ENCODE measurements at regions not wholly inside any gene's neighbourhood (a gene's known extent, or its start where the extent isn't known, plus 50 kb on each side); places are given as distances from the start of the nearest gene placed in this dataset.

DNA sequence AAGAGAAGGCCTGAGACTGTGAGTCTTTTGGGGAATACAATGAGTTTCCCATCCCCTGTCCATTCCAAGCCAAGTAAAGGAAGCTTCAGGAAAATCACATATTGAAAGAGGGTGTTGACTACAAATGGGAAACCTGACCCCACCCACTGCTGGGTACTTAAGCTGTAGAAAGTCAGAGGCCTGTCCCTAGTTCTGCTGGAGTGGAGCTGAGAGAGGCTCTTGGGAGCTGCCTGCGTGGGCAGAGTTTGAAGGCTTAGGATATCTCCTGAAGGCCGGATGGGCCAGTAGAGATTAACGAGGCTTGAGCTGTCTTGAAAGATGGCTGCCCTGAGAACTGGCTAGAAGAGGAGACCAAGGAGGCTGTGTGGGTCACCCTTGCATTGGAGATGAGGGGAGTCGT lies 176.2 kb upstream of the NECTIN1 start:
- CTCF ChIA-PET = no interaction called here
- no peaks in the 10 kb centered on the region for H3K9me3 Mint-ChIP-seq
- H3K36me3 ChIP-seq (ENCODE audit: insufficient read depth, low read length) = no peaks in the 10 kb centered on the region
- H3K4me3 ChIP-seq (ENCODE audit: low read length) = no peak overlapping the region
- DNase-seq (no peak), ATAC-seq (ENCODE audit: poor library complexity) (no peak)
- no peaks in the 10 kb centered on the region for H3K36me3 Mint-ChIP-seq (ENCODE audit: low read depth)
- no peak overlapping the region for H3K27ac ChIP-seq (ENCODE audit: low read depth in 1 of 2, low read length in 2 of 2)
- peaks cover 0 to 5% of the 10 kb centered on the region in 2 experiments for H3K9me3 ChIP-seq (ENCODE audit: control insufficient read depth in 1 of 2, insufficient read depth in 1 of 2, low read length in 2 of 2)
- intact Hi-C loops (cut with DNase I, micrococcal nuclease) = no loop called here
- POLR2A ChIA-PET = no interaction called here
- H3K27ac Mint-ChIP-seq = no peak overlapping the region
- no peaks in the 10 kb centered on the region for H3K4me1 ChIP-seq (ENCODE audit: insufficient read depth, low read length)
- no peak overlapping the region for H3K4me3 Mint-ChIP-seq
- H3K4me1 Mint-ChIP-seq (ENCODE audit: low read depth) = no peaks in the 10 kb centered on the region
- H3K27me3 Mint-ChIP-seq = peaks cover 7% of the 10 kb centered on the region
- TF ChIP-seq, protein P1, sequence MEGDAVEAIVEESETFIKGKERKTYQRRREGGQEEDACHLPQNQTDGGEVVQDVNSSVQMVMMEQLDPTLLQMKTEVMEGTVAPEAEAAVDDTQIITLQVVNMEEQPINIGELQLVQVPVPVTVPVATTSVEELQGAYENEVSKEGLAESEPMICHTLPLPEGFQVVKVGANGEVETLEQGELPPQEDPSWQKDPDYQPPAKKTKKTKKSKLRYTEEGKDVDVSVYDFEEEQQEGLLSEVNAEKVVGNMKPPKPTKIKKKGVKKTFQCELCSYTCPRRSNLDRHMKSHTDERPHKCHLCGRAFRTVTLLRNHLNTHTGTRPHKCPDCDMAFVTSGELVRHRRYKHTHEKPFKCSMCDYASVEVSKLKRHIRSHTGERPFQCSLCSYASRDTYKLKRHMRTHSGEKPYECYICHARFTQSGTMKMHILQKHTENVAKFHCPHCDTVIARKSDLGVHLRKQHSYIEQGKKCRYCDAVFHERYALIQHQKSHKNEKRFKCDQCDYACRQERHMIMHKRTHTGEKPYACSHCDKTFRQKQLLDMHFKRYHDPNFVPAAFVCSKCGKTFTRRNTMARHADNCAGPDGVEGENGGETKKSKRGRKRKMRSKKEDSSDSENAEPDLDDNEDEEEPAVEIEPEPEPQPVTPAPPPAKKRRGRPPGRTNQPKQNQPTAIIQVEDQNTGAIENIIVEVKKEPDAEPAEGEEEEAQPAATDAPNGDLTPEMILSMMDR (IDR thresholded peaks at IDR 0.05) = no peak
- H3K27me3 ChIP-seq (ENCODE audit: control insufficient read depth in 1 of 2, insufficient read depth in 2 of 2, low read length in 2 of 2) = no peaks in the 10 kb centered on the region

DNA sequence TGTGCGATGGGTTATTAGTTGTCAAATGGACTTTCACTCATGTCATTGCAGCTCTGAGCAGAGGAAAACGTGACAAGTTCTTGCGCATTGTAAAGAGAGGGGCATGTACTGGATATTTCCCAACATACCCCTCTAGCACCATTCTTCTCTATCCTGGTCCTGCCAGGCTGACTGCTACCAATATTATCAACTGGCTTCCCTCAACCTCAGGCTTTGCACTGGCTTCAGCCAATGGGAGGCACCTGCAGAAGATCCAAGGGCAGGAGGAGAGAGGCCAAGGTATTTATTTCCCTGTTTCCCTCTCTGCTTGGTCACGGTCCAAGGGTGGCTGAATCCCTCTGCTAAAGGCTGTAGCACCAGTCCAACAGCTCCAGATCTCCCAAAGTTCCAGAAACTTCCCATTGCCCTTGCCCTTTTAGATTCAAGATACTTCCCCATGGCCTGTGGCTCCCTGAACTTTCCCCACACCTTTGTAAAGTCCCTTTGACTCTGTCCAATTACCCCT lies 175.6 kb upstream of the NECTIN1 start:
- Histone ChIP-seq H3K36me3 (ENCODE audit: insufficient read depth, low read length) (no peaks in the 10 kb centered on the region), H3K9me3 (ENCODE audit: control insufficient read depth in 1 of 2, insufficient read depth in 1 of 2, low read length in 2 of 2) (peaks cover 0 to 5% of the 10 kb centered on the region in 2 experiments), H3K27me3 (ENCODE audit: control insufficient read depth in 1 of 2, insufficient read depth in 2 of 2, low read length in 2 of 2) (no peaks in the 10 kb centered on the region), H3K4me1 (ENCODE audit: insufficient read depth, low read length) (no peaks in the 10 kb centered on the region), H3K4me3 (ENCODE audit: low read length) (no peak overlapping the region), H3K27ac (ENCODE audit: low read depth in 1 of 2, low read length in 2 of 2) (no peak overlapping the region)
- intact Hi-C loops (cut with DNase I, micrococcal nuclease) = no loop called here
- TF ChIP-seq, protein P1 (IDR thresholded peaks at IDR 0.05) = no peak
- DNase-seq = no peak
- no peak overlapping the region for H3K4me3 Mint-ChIP-seq
- no peak overlapping the region for H3K27ac Mint-ChIP-seq
- peaks cover 4% of the 10 kb centered on the region for H3K27me3 Mint-ChIP-seq
- no peaks in the 10 kb centered on the region for H3K36me3 Mint-ChIP-seq (ENCODE audit: low read depth)
- ChIA-PET CTCF (no interaction called here), POLR2A (no interaction called here)
- no peak for ATAC-seq (ENCODE audit: poor library complexity)
- H3K9me3 Mint-ChIP-seq = no peaks in the 10 kb centered on the region
- no peaks in the 10 kb centered on the region for H3K4me1 Mint-ChIP-seq (ENCODE audit: low read depth)

DNA sequence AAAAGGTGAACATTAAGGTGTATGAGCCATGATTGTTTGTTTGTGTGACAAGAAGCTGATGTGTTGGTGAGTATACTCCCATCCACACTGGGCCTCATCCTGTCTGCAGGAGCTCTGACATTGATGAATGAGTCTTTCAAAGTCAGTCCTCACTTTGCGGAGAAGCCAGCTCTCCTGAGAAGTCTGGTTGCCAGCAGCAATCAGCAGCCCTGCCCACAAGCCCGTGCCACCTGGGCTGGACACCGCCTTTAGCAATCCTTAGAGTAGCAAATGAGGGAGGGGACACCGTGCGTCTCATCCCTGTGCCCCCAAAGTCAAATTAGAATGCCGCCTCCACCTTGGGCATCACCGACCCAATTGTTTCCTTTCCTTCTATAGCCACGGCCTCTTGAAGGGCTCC lies 174.8 kb upstream of the NECTIN1 start:
- H3K36me3 ChIP-seq (ENCODE audit: insufficient read depth, low read length) = no peaks in the 10 kb centered on the region
- Mint-ChIP-seq H3K4me3 (no peak overlapping the region), H3K9me3 (no peaks in the 10 kb centered on the region), H3K27ac (no peak overlapping the region), H3K27me3 (no peaks in the 10 kb centered on the region), H3K36me3 (ENCODE audit: low read depth) (no peaks in the 10 kb centered on the region), H3K4me1 (ENCODE audit: low read depth) (no peaks in the 10 kb centered on the region)
- no peak overlapping the region for H3K4me3 ChIP-seq (ENCODE audit: low read length)
- TF ChIP-seq, protein P1 (IDR thresholded peaks at IDR 0.05) = no peak
- intact Hi-C loops (cut with DNase I, micrococcal nuclease) = no loop called here
- DNase-seq = no peak
- no peaks in the 10 kb centered on the region for H3K4me1 ChIP-seq (ENCODE audit: insufficient read depth, low read length)
- ATAC-seq (ENCODE audit: poor library complexity) = no peak
- POLR2A ChIA-PET = no interaction called here
- CTCF ChIA-PET = interaction anchor here (1.0 kb wide), 1 partner anchor 50 kb away, joined by 3 read pairs; no protein-coding TSS in a partner anchor
- H3K9me3 ChIP-seq (ENCODE audit: control insufficient read depth in 1 of 2, insufficient read depth in 1 of 2, low read length in 2 of 2) = peaks cover 0 to 5% of the 10 kb centered on the region in 2 experiments
- H3K27ac ChIP-seq (ENCODE audit: low read depth in 1 of 2, low read length in 2 of 2) = no peak overlapping the region
- no peaks in the 10 kb centered on the region for H3K27me3 ChIP-seq (ENCODE audit: control insufficient read depth in 1 of 2, insufficient read depth in 2 of 2, low read length in 2 of 2)
